K562 (cell line): ENCODE measurements at regions not wholly inside any gene's neighbourhood (a gene's known extent, or its start where the extent isn't known, plus 50 kb on each side); places are given as distances from the start of the nearest gene placed in this dataset.

Experiments used
- BDP1 ChIP-seq: IDR thresholded peaks from 3 replicates; pipeline ENCODE4 v1.6.1; 2011; ENCODE audit not compliant: insufficient read length, insufficient read depth
- CTCF ChIP-seq, 3 experiments: IDR thresholded peaks in 2 of 3; conservative IDR thresholded peaks in 1 of 3; 2 replicates each; pipeline ENCODE4 v1.5.1; 2011 to 2012; ENCODE audit warnings: low read length in 3 of 3, mild to moderate bottlenecking in 3 of 3, control low read depth in 2 of 3, improper control_type of control experiment in 1 of 3, inconsistent platforms in 1 of 3, low read depth in 1 of 3, mixed read lengths in 1 of 3, moderate library complexity in 1 of 3; ENCODE audit not compliant: insufficient read depth in 2 of 3
- MAFF ChIP-seq: IDR thresholded peaks from 2 replicates; pipeline ENCODE4 v1.6.1; 2012; ENCODE audit warnings: low read length, improper control_type of control experiment
- NCOR1 ChIP-seq: fragments of 450-650 bp; IDR thresholded peaks from 2 replicates; pipeline ENCODE4 v1.6.1; 2016; ENCODE audit warnings: mild to moderate bottlenecking, moderate library complexity
- THRA ChIP-seq: fragments of 450-650 bp; IDR thresholded peaks from 2 replicates; pipeline ENCODE4 v1.6.1; 2017; ENCODE audit warnings: mild to moderate bottlenecking, moderate library complexity
- ZBTB34 ChIP-seq: fragments of 250-450 bp; sonication (Bioruptor Pico); IDR thresholded peaks from 2 replicates; pipeline ENCODE4 v1.8.0; 2021; ENCODE audit warnings: mild to moderate bottlenecking, moderate library complexity

GRCh38 chr6:81071121-81071520 is 681.4 kb downstream of the TENT5A start:
- TF ChIP-seq THRA (no peak), CTCF (IDR thresholded peaks at IDR 0.05 in 2 of 3, conservative IDR thresholded peaks at IDR 0.05 in 1 of 3; ENCODE audit: insufficient read depth in 2 of 3, low read depth in 1 of 3, low read length in 3 of 3) (no peak), MAFF (no peak), NCOR1 (no peak), BDP1 (no peak), ZBTB34 (CRISPR knock-in tag) (no peak)
